Fibroblast of peridontal ligament (primary cell): ENCODE measurements at regions not wholly inside any gene's neighbourhood (a gene's known extent, or its start where the extent isn't known, plus 50 kb on each side); places are given as distances from the start of the nearest gene placed in this dataset.

Source experiments
- DNase-seq: peaks from one replicate; pipeline ENCODE4 v3.0.0-alpha.2; 2010; ENCODE audit errors: extremely low read depth

GRCh38 chr9:134575901-134576176 lies 65.8 kb upstream of the COL5A1 start:
- no peak for DNase-seq

- DNase-seq: no peak
Observed at GRCh38 chr9:134585021-134585561, 56.5 kb upstream of the COL5A1 start.

GRCh38 chr9:134585746-134586706 lies 55.6 kb upstream of the COL5A1 start:
- peak; percentile 58 for DNase-seq

- DNase-seq: no peak
Observed at GRCh38 chr9:134589748-134590147, 51.9 kb upstream of the COL5A1 start.

GRCh38 chr9:134590240-134591081 lies 51.1 kb upstream of the COL5A1 start:
- no peak for DNase-seq

GRCh38 chr9:134591082-134591571 lies 50.5 kb upstream of the COL5A1 start:
- peak; percentile 16 for DNase-seq

GRCh38 chr9:134591573-134591981 lies 50.0 kb upstream of the COL5A1 start:
- peak; percentile 80 for DNase-seq
